Spleen (tissue), 11 donors: ENCODE measurements at regions not wholly inside any gene's neighbourhood (a gene's known extent, or its start where the extent isn't known, plus 50 kb on each side); places are given as distances from the start of the nearest gene placed in this dataset.

Source experiments
- DNase-seq: peaks from one replicate; pipeline ENCODE4 v3.0.0-alpha.2; 2020
- H3K27ac ChIP-seq, 8 donors: fragments of 200-600 bp; sonication (generic) in 7 of 8; 1 replicate in 4 of 8; 2 replicates in 4 of 8; pipeline versions ENCODE4 v1.5.0 to v1.8.0; 2016 to 2021; ENCODE audit warnings: inconsistent platforms in 4 of 8, mild to moderate bottlenecking in 4 of 8, moderate library complexity in 1 of 8
- H3K27me3 ChIP-seq, 7 donors: fragments of 200-600 bp; sonication (generic) in 6 of 7; replicated peaks in 1 of 7; 1 replicate in 4 of 7; 2 replicates in 3 of 7; pipeline versions ENCODE4 v1.5.0 to v1.8.0; 2016 to 2021; ENCODE audit warnings: inconsistent platforms in 3 of 7, mild to moderate bottlenecking in 1 of 7
- H3K36me3 ChIP-seq, 6 donors: fragments of 200-600 bp; sonication (generic) in 5 of 6; 1 replicate in 4 of 6; 2 replicates in 2 of 6; pipeline versions ENCODE4 v1.5.0 to v1.8.0; 2016 to 2021; ENCODE audit warnings: inconsistent platforms in 2 of 6
- H3K4me1 ChIP-seq, 6 donors: fragments of 200-600 bp; sonication (generic) in 5 of 6; 1 replicate in 3 of 6; 2 replicates in 3 of 6; pipeline versions ENCODE4 v1.5.0 to v1.8.0; 2016 to 2021; ENCODE audit warnings: inconsistent platforms in 3 of 6
- H3K4me3 ChIP-seq, 8 donors: fragments of 200-600 bp; sonication (generic) in 7 of 8; 1 replicate in 4 of 8; 2 replicates in 4 of 8; pipeline versions ENCODE4 v1.5.0 to v1.8.0; 2016 to 2021; ENCODE audit warnings: inconsistent platforms in 4 of 8, mild to moderate bottlenecking in 4 of 8, moderate library complexity in 2 of 8
- H3K9me3 ChIP-seq, 8 donors: fragments of 200-600 bp; sonication (generic) in 7 of 8; 1 replicate in 4 of 8; 2 replicates in 4 of 8; pipeline versions ENCODE4 v1.5.0 to v1.8.0; 2016 to 2021; ENCODE audit warnings: inconsistent platforms in 4 of 8
- POLR2A ChIP-seq, 3 donors: fragments of 450-650 bp; IDR thresholded peaks; one replicate each; pipeline ENCODE4 v1.5.1; 2017; ENCODE audit warnings: antibody characterized with exemption in 3 of 3, mild to moderate bottlenecking in 1 of 3
- POLR2AphosphoS5 ChIP-seq, 3 donors: sonication (generic); formaldehyde crosslinking; IDR thresholded peaks; one replicate each; pipeline ENCODE4 v1.5.1; 2017; ENCODE audit warnings: antibody characterized with exemption in 3 of 3
- WGBS, 5 donors: extraction: QIAGEN DNeasy Blood & Tissue Kit in 3 of 5; methylation state at CpG; one replicate each; pipeline versions ENCODE4 v1.1.5 to v1.1.7; 2013 to 2018; 5-methylcytosine and 5-hydroxymethylcytosine counted together
- intact Hi-C: fragments of 100-400 bp; cut with DNase I; formaldehyde crosslinking; loops from one replicate; pipeline ENCODE4 v1.15.0; 2023; ENCODE audit warnings: low total_unique reads
- TF ChIP-seq, protein P1 (sequence below), 11 experiments: fragments of 200-600 bp in 7 of 11; fragments of 450-650 bp in 4 of 11; sonication (generic) in 4 of 11; IDR thresholded peaks in 8 of 11; conservative IDR thresholded peaks in 3 of 11; 1 replicate in 7 of 11; 2 replicates in 4 of 11; pipeline versions ENCODE4 v1.4.0 to v1.8.0; 2016 to 2021; ENCODE audit warnings: antibody characterized with exemption in 11 of 11, inconsistent platforms in 4 of 11, mild to moderate bottlenecking in 1 of 11
- donor health status: healthy with polysubstance abuse.
- donor health status: DM: no; HTN: no; CAD: no; lungs with moderate emphysema.
- donor health status: DM: no; HTN: no; CAD: no.
- donor health status: Bipolar disorder and iron deficiency.
- donor health status: healthy.
- donor health status: DM: no; HTN: no; CAD: no.
- donor health status: DM: yes; HTN: yes; CAD: no.

DNA sequence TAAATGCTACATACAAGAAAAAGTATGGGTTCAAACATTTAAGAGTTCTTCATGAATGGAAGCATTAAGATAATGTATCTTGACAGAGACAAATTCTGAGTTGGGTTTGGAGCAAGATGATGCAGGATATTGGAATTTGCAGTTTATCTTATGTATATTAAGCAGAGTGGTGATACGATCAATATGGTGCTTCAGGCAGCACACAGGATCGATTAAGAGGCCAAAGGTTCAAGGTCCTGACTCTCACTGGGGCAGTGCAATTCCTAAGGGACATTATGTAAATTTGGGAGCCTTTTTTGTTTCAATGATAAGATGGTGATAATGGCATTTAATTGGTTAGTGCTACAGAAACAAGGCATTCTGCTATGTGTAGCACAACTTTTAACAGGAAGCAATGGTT lies 381.9 kb downstream of the KCNJ3 start:
- Histone ChIP-seq H3K27me3 (no peaks in the 10 kb centered on the region), H3K36me3 (no peaks in the 10 kb centered on the region), H3K4me1 (no peaks in the 10 kb centered on the region), H3K4me3 (no peak overlapping the region), H3K27ac (no peak overlapping the region), H3K9me3 (no peaks in the 10 kb centered on the region)
- DNase-seq: no peak
- TF ChIP-seq, protein P1, sequence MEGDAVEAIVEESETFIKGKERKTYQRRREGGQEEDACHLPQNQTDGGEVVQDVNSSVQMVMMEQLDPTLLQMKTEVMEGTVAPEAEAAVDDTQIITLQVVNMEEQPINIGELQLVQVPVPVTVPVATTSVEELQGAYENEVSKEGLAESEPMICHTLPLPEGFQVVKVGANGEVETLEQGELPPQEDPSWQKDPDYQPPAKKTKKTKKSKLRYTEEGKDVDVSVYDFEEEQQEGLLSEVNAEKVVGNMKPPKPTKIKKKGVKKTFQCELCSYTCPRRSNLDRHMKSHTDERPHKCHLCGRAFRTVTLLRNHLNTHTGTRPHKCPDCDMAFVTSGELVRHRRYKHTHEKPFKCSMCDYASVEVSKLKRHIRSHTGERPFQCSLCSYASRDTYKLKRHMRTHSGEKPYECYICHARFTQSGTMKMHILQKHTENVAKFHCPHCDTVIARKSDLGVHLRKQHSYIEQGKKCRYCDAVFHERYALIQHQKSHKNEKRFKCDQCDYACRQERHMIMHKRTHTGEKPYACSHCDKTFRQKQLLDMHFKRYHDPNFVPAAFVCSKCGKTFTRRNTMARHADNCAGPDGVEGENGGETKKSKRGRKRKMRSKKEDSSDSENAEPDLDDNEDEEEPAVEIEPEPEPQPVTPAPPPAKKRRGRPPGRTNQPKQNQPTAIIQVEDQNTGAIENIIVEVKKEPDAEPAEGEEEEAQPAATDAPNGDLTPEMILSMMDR (IDR thresholded peaks at IDR 0.05 in 8 of 11, conservative IDR thresholded peaks at IDR 0.05 in 3 of 11): no peak
- TF ChIP-seq POLR2AphosphoS5 (IDR thresholded peaks at IDR 0.05): no peak
- TF ChIP-seq POLR2A (IDR thresholded peaks at IDR 0.05): no peak
- 57 to 80% (median 68%) methylated on average over 2 of the region's 2 CpGs for WGBS, 5 donors
- intact Hi-C loops: no loop called here

GRCh38 chr2:155070489-155070888 lies 372.0 kb downstream of the KCNJ3 start:
- Histone ChIP-seq H3K36me3 (no peaks in the 10 kb centered on the region), H3K9me3 (peaks cover 0 to 8% (median 3%) of the 10 kb centered on the region in 8 donors), H3K4me1 (no peaks in the 10 kb centered on the region), H3K27ac (no peak overlapping the region), H3K27me3 (no peaks in the 10 kb centered on the region), H3K4me3 (no peak overlapping the region)
- DNase-seq: no peak
- WGBS, 5 donors: 65 to 94% (median 87%) methylated on average over 1 of the region's 1 CpG
- intact Hi-C loops: no loop called here
- no peak for TF ChIP-seq POLR2A (IDR thresholded peaks at IDR 0.05)

GRCh38 chr2:155062922-155063258 lies 364.4 kb downstream of the KCNJ3 start:
- no peak overlapping the region for H3K4me3 ChIP-seq
- H3K27ac ChIP-seq: no peak overlapping the region
- peaks cover 0 to 17% (median 7%) of the 10 kb centered on the region in 8 donors for H3K9me3 ChIP-seq
- intact Hi-C loops: no loop called here
- 85 to 97% (median 93%) methylated on average over 1 of the region's 1 CpG for WGBS, 5 donors
- no peaks in the 10 kb centered on the region for H3K4me1 ChIP-seq
- no peak for DNase-seq
- TF ChIP-seq, protein P1 (IDR thresholded peaks at IDR 0.05 in 8 of 11, conservative IDR thresholded peaks at IDR 0.05 in 3 of 11): no peak
- no peak for TF ChIP-seq POLR2A (IDR thresholded peaks at IDR 0.05)
- no peak for TF ChIP-seq POLR2AphosphoS5 (IDR thresholded peaks at IDR 0.05)
- H3K27me3 ChIP-seq: no peaks in the 10 kb centered on the region
- H3K36me3 ChIP-seq: no peaks in the 10 kb centered on the region

DNA sequence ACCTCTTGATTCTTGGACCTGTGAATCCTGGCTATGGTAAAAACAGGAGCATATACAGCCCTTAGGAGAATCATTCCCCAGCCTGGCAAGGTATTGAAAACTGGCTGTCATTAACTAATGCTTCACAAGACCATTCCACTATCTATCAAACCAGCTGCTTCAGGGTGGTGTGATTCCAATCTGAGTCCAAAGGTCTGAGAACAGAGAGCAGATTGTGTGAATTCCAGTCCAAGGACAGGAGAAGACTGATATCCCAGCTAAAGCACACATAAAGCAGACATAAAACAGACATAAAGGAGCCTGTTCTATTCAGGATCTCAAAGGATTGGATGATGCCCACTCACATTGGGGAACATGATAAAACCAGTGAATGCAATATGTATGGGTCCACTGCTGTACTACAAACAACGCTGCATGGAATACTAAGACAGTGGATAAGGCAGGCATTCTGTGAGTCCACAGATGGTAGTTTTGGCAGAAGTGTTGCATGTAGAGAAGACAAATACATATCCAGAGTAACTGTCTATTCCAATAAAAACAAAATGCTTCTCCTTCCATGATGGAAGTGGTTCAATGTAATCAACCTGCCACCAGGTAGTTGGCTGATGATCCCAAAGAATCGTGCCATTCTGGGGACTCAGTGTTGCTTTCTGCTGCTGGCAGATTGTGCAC lies 363.9 kb downstream of the KCNJ3 start:
- 79 to 91% (median 86%) methylated on average over 2 of the region's 2 CpGs for WGBS, 5 donors
- intact Hi-C loops: no loop called here
- peaks cover 0 to 17% (median 7%) of the 10 kb centered on the region in 8 donors for H3K9me3 ChIP-seq
- H3K27ac ChIP-seq: no peak overlapping the region
- DNase-seq: no peak
- H3K4me1 ChIP-seq: no peaks in the 10 kb centered on the region
- no peak overlapping the region for H3K4me3 ChIP-seq
- no peaks in the 10 kb centered on the region for H3K27me3 ChIP-seq
- TF ChIP-seq POLR2A (IDR thresholded peaks at IDR 0.05) (no peak), POLR2AphosphoS5 (IDR thresholded peaks at IDR 0.05) (no peak)
- TF ChIP-seq, protein P1 (IDR thresholded peaks at IDR 0.05 in 8 of 11, conservative IDR thresholded peaks at IDR 0.05 in 3 of 11): no peak
- H3K36me3 ChIP-seq: no peaks in the 10 kb centered on the region
